Endodermal cell (in vitro differentiated cells): ENCODE measurements at regions not wholly inside any gene's neighbourhood (a gene's known extent, or its start where the extent isn't known, plus 50 kb on each side); places are given as distances from the start of the nearest gene placed in this dataset.
"Not testable (repeated sequence)": the region's sequence is repeated elsewhere in the genome, so short reads cannot be mapped to it uniquely, and the experiment has no call there.

Source experiments
- DNase-seq: peaks from one replicate; pipeline ENCODE4 v3.0.0-alpha.2; 2017
- H3K27ac ChIP-seq: 2 replicates; pipeline ENCODE4 v1.5.1; 2013; ENCODE audit warnings: mild to moderate bottlenecking, low read depth, low read length, moderate library complexity
- H3K27me3 ChIP-seq: 2 replicates; pipeline ENCODE4 v1.6.1; 2013; ENCODE audit warnings: mild to moderate bottlenecking, low read length, moderate library complexity; ENCODE audit not compliant: insufficient read depth, control insufficient read depth, poor library complexity, severe bottlenecking
- H3K36me3 ChIP-seq: 2 replicates; pipeline ENCODE4 v1.7.0; 2013; ENCODE audit warnings: mild to moderate bottlenecking, low read length, moderate library complexity; ENCODE audit not compliant: control insufficient read depth, insufficient read depth
- H3K4me1 ChIP-seq: one replicate; pipeline ENCODE4 v1.7.0; 2013; ENCODE audit warnings: low read length; ENCODE audit not compliant: control insufficient read depth, insufficient read depth
- H3K4me3 ChIP-seq: 2 replicates; pipeline ENCODE4 v1.5.1; 2013; ENCODE audit warnings: mild to moderate bottlenecking, low read length, moderate library complexity
- H3K9ac ChIP-seq: 2 replicates; pipeline ENCODE4 v1.6.1; 2013; ENCODE audit warnings: mild to moderate bottlenecking, low read length, moderate library complexity; ENCODE audit not compliant: poor library complexity, severe bottlenecking; ENCODE audit errors: extremely low read depth
- H3K9me3 ChIP-seq: 2 replicates; pipeline ENCODE4 v1.6.1; 2013; ENCODE audit warnings: mild to moderate bottlenecking, low read length, moderate library complexity; ENCODE audit not compliant: control insufficient read depth
- H3K27ac Mint-ChIP-seq: 2 replicates; pipeline ENCODE4 v1.8.0; 2020; ENCODE audit warnings: mixed read lengths
- H3K27me3 Mint-ChIP-seq: 2 replicates; pipeline ENCODE4 v1.8.0; 2021; ENCODE audit warnings: mild to moderate bottlenecking, mixed read lengths; ENCODE audit not compliant: insufficient read depth
- H3K36me3 Mint-ChIP-seq: 2 replicates; pipeline ENCODE4 v1.8.0; 2020; ENCODE audit warnings: low read depth, mixed read lengths
- H3K4me1 Mint-ChIP-seq: 2 replicates; pipeline ENCODE4 v1.8.0; 2020; ENCODE audit warnings: mixed read lengths
- H3K4me3 Mint-ChIP-seq: 2 replicates; pipeline ENCODE4 v1.8.0; 2020; ENCODE audit warnings: mild to moderate bottlenecking, moderate library complexity, mixed read lengths
- H3K9me3 Mint-ChIP-seq: 2 replicates; pipeline ENCODE4 v1.8.0; 2020; ENCODE audit warnings: mild to moderate bottlenecking, mixed read lengths
- WGBS, 2 experiments: methylation state at CpG; one replicate each; pipeline versions ENCODE4 v1.1.5 to v1.1.7; 2013; ENCODE audit warnings: missing lambda C conversion rate in 2 of 2, mixed read lengths in 1 of 2; ENCODE audit not compliant: insufficient coverage in 1 of 2, insufficient read length in 1 of 2; 5-methylcytosine and 5-hydroxymethylcytosine counted together
- TF ChIP-seq, protein P1 (sequence below): fragments of 200-600 bp; sonication (generic); conservative IDR thresholded peaks from 2 replicates; pipeline ENCODE4 v1.5.0; 2021; ENCODE audit warnings: antibody characterized with exemption, mild to moderate bottlenecking

DNA sequence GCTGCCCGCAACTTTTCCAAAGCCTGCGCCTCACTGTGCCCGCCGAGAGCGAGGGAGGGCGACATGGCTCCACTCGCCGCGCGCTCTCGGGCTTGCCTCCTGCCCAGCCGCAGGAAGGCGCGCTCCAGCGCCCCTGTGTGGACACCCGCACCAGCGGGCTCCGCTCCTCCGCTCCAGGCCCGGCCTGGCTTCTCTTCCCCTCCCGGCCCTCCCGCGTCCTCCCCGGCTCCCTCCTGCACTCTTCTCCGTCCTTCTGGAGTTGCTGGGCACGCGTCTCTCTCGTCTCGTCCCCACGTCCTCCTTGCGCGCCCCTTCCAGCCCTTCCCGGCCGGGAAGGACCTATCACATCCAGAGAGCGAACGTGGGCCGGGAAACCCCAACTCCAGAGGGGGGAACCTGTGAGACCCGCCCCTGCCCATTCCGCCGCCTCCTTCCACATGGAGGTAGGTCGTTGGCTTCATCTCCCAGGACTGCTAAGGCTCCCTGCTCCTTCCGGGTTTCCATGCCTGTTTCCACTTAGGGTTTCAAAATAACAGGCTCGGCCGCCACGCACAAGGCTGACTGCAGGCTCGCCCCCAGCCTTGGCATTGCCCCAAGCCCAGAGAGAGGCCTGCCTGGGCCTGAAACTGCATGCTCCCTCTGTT is 175.4 kb downstream of the ATP6V0E2 start:
- H3K36me3 ChIP-seq, H3K27ac ChIP-seq, H3K4me1 ChIP-seq, H3K9me3 ChIP-seq, H3K4me1 Mint-ChIP-seq, H3K27ac Mint-ChIP-seq, H3K36me3 Mint-ChIP-seq, H3K9ac ChIP-seq, H3K9me3 Mint-ChIP-seq: not testable (repeated sequence)
- 0 to 15% methylated on average over 2 to 30 of the region's 46 CpGs for WGBS, 2 experiments
- Mint-ChIP-seq H3K27me3 (peaks cover 57% of the 10 kb centered on the region), H3K4me3 (peak overlapping the region; percentile 62)
- peak overlapping the region; percentile 60 for H3K4me3 ChIP-seq
- peak; percentile 88 for DNase-seq
- TF ChIP-seq, protein P1, sequence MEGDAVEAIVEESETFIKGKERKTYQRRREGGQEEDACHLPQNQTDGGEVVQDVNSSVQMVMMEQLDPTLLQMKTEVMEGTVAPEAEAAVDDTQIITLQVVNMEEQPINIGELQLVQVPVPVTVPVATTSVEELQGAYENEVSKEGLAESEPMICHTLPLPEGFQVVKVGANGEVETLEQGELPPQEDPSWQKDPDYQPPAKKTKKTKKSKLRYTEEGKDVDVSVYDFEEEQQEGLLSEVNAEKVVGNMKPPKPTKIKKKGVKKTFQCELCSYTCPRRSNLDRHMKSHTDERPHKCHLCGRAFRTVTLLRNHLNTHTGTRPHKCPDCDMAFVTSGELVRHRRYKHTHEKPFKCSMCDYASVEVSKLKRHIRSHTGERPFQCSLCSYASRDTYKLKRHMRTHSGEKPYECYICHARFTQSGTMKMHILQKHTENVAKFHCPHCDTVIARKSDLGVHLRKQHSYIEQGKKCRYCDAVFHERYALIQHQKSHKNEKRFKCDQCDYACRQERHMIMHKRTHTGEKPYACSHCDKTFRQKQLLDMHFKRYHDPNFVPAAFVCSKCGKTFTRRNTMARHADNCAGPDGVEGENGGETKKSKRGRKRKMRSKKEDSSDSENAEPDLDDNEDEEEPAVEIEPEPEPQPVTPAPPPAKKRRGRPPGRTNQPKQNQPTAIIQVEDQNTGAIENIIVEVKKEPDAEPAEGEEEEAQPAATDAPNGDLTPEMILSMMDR: peak; percentile 61
- H3K27me3 ChIP-seq: peaks cover 49% of the 10 kb centered on the region

DNA sequence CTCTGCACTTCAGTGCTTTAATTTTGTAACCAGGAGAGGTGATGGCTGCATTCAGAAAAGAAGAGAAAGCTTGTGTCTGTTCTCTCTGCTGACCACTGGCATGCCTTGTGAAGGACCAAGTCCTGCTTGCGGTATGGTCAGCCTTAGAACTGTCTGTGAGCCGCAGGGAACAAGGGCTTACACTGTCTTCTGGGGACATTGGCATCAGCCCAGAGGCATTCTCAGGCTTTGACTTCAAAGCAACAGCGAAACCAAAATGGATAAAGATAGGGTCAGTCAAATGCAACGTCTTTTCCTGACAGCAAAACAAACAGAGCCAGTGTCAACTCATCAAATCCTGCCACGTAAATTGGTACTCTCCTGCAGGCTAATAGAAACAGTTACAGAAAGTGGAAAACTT is 179.6 kb downstream of the ATP6V0E2 start:
- H3K27ac ChIP-seq, H3K36me3 Mint-ChIP-seq, H3K4me3 ChIP-seq, DNase-seq, H3K27ac Mint-ChIP-seq, H3K36me3 ChIP-seq, H3K4me1 ChIP-seq, H3K4me1 Mint-ChIP-seq, H3K4me3 Mint-ChIP-seq, H3K9me3 ChIP-seq, H3K9ac ChIP-seq, H3K9me3 Mint-ChIP-seq: not testable (repeated sequence)
- peaks cover 36% of the 10 kb centered on the region for H3K27me3 Mint-ChIP-seq
- peaks cover 15% of the 10 kb centered on the region for H3K27me3 ChIP-seq
- WGBS, 2 experiments: 70 to 80% methylated on average over 4 to 5 of the region's 5 CpGs

DNA sequence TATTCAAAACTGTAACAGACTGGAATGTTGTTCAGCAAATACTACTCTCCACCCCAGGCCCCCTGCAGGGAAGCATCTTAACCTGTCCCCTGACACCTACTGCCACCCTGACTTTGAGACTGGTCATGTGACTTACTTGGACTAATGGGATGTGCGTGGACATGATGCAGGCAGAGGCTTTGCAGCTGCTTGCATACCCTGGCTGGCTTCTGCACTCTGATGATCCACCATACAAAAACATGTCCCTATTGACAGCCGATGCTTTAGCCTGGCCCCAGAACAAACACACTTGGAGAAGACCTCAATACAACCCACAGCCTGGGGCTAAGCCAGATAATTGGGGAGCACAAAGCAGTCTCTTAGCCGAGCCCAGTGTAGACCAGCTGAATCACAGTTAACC is 180.5 kb downstream of the ATP6V0E2 start:
- H3K36me3 Mint-ChIP-seq, H3K4me3 Mint-ChIP-seq, H3K4me1 Mint-ChIP-seq, H3K27ac ChIP-seq, H3K9ac ChIP-seq, H3K9me3 Mint-ChIP-seq, H3K36me3 ChIP-seq, H3K9me3 ChIP-seq, H3K4me1 ChIP-seq, H3K4me3 ChIP-seq, DNase-seq, H3K27ac Mint-ChIP-seq: not testable (repeated sequence)
- 93% methylated on average over 3 of the region's 3 CpGs; no CpG with 5 or more reads in 1 of the 2 experiments for WGBS, 2 experiments
- H3K27me3 Mint-ChIP-seq: peaks cover 39% of the 10 kb centered on the region
- peaks cover 13% of the 10 kb centered on the region for H3K27me3 ChIP-seq

DNA sequence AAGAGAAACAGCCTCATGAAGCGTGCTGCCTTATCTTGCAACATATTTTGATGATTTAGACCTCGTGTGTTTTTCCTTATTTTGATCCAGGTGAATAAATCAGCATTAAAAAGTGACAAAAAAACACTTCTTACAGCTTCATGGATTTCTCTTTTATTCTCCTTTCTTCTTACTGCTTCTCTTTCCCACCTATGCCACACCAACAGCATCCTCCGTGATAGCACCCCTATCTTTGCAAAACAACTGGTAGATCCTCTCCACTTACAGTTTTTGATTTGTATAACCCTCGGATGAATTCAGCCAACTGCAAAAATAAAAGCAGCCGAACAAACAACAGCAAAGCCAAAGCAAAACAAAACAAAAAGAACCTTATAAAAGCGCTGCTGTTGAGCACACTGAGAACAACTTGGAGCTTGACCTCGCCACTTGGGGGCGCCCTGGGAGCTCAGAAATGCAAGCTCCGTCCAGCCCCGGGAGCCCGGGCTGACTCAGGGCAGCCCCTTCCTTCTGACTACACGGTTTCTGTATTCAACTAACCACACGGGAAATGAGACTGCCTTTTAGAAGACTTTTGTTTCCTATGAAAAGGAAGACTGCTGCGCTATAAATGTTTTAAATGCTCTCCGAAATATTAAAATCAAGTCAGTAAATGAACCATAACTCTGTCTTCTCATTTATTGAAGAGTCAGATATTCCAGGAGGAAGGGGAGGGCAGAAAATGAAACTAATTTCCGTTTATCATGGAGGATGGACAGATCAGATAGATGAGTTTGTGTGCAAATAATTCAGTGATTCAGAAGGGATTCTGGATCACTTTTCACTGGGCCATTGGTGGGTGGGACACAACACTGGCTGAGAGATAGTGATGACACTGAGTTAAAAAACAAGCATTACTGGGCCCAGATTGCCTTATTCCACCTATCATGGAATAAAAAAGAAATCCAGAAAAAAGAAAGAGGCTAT is 186.8 kb downstream of the ATP6V0E2 start:
- not testable (repeated sequence) for H3K9me3 Mint-ChIP-seq, H3K4me1 ChIP-seq, DNase-seq, H3K4me1 Mint-ChIP-seq, H3K27ac Mint-ChIP-seq, H3K9me3 ChIP-seq, H3K9ac ChIP-seq, H3K27me3 ChIP-seq, H3K36me3 ChIP-seq, H3K4me3 ChIP-seq, H3K4me3 Mint-ChIP-seq, H3K27ac ChIP-seq, H3K36me3 Mint-ChIP-seq
- TF ChIP-seq, protein P1: peak; percentile 71
- peaks cover 24% of the 10 kb centered on the region for H3K27me3 Mint-ChIP-seq
- WGBS, 2 experiments: 35% methylated on average over 6 of the region's 16 CpGs; no CpG with 5 or more reads in 1 of the 2 experiments

DNA sequence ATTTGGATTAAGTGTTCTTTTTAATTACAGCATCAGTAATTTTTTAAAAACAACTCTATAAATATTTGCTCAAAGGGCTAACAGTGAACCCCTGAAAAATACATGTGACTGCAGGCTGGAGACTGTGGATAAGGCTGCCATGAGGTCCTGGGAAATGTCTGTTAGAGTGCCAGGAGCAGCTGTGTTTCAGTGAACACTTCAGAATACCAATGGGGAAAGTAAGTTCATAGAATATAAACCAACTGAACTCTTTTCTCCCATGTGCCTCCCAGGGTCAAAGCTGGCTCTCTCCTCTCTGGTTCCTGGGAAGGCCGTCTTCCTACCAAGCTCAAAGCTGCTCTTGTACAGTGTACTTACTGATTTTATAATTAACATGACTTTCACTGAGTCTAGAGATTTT is 189.4 kb downstream of the ATP6V0E2 start:
- 93% methylated on average over 1 of the region's 1 CpG; no CpG with 5 or more reads in 1 of the 2 experiments for WGBS, 2 experiments
- H3K27me3 ChIP-seq: peaks cover 11% of the 10 kb centered on the region
- H3K4me3 Mint-ChIP-seq, H3K4me1 ChIP-seq, DNase-seq, H3K9ac ChIP-seq, H3K4me3 ChIP-seq, H3K27ac Mint-ChIP-seq, H3K9me3 Mint-ChIP-seq, H3K9me3 ChIP-seq, H3K36me3 Mint-ChIP-seq, H3K4me1 Mint-ChIP-seq, H3K27ac ChIP-seq, H3K36me3 ChIP-seq: not testable (repeated sequence)
- peaks cover 33% of the 10 kb centered on the region for H3K27me3 Mint-ChIP-seq
